ENCODE measurements at regions not wholly inside any gene's neighbourhood (a gene's known extent, or its start where the extent isn't known, plus 50 kb on each side); places are given as distances from the start of the nearest gene placed in this dataset.

- Histone ChIP-seq H3K27ac (ENCODE audit: extremely low read depth, low read depth, low read length) (no peak overlapping the region), H3K9me3 (replicated peaks; ENCODE audit: control insufficient read depth, insufficient read depth, low read depth, low read length) (no peaks in the 10 kb centered on the region), H3K79me2 (ENCODE audit: control insufficient read depth, insufficient read depth, low read length) (no peaks in the 10 kb centered on the region), H3K4me1 (replicated peaks in 1 of 2; ENCODE audit: control insufficient read depth in 2 of 2, insufficient read depth in 2 of 2, low read length in 2 of 2) (no peaks in the 10 kb centered on the region; a peak in 2 of 5 replicates), H2AFZ (ENCODE audit: low read depth, low read length) (no peak overlapping the region), H3K4me3 (no peak overlapping the region), H3K4me2 (ENCODE audit: insufficient read depth, low read length) (no peak overlapping the region), H3K36me3 (ENCODE audit: control insufficient read depth, insufficient read depth, low read length) (no peaks in the 10 kb centered on the region), H4K20me1 (replicated peaks; ENCODE audit: control insufficient read depth, insufficient read depth, low read length) (no peaks in the 10 kb centered on the region), H3K9me1 (ENCODE audit: control insufficient read depth, insufficient read depth, low read length) (no peaks in the 10 kb centered on the region), H3K9ac (ENCODE audit: insufficient read depth in 1 of 2, low read depth in 2 of 2, low read length in 2 of 2) (no peak overlapping the region), H3K27me3 (ENCODE audit: control insufficient read depth in 2 of 2, insufficient read depth in 2 of 2, low read length in 2 of 2) (peaks cover 11 to 33% of the 10 kb centered on the region in 2 experiments; a peak in 4 of 5 replicates)
- ChIA-PET CTCF (ENCODE audit: low intra/inter-chr PET ratio) (no interaction called here), POLR2A (no interaction called here)
- ATAC-seq = peak; percentile 66
- in situ Hi-C loops (cut with MboI) = loop anchor here (25.0 kb wide), 1 partner anchor 190 kb away; no protein-coding TSS in a partner anchor
- intact Hi-C loops (cut with micrococcal nuclease) = no loop called here
- no peak for FAIRE-seq
- WGBS (ENCODE audit: insufficient coverage, low coverage, missing lambda C conversion rate) = 14% methylated on average over 2 of the region's 3 CpGs
- no TSS peak for BruUV-seq (replicated peaks)
- peak in 1 of 4 experiments; percentile 11 for DNase-seq (ENCODE audit: extremely low read depth in 1 of 4, low spot score in 3 of 4)
- TF ChIP-seq ARID3A (IDR thresholded peaks at IDR 0.05; ENCODE audit: borderline replicate concordance, low read depth, low read length) = no peak
- TF ChIP-seq RBBP5 (IDR thresholded peaks at IDR 0.05; ENCODE audit: borderline replicate concordance, insufficient read depth, low read length, poor library complexity, severe bottlenecking) = no peak
- TF ChIP-seq ZNF324 (CRISPR knock-in tag; IDR thresholded peaks at IDR 0.05) = no peak
- no peak for TF ChIP-seq SMARCA5 (IDR thresholded peaks at IDR 0.05)
- no peak for TF ChIP-seq RBFOX2 (IDR thresholded peaks at IDR 0.05; ENCODE audit: low read depth, low read length)
- TF ChIP-seq CBFA2T2 (conservative IDR thresholded peaks at IDR 0.05) = no peak
- no peak for TF ChIP-seq ATF6 (CRISPR knock-in tag; IDR thresholded peaks at IDR 0.05)
- TF ChIP-seq NUFIP1 (IDR thresholded peaks at IDR 0.05; ENCODE audit: partially characterized antibody) = no peak
- no peak for TF ChIP-seq SMAD4 (CRISPR knock-in tag; conservative IDR thresholded peaks at IDR 0.05)
- TF ChIP-seq, protein P1, sequence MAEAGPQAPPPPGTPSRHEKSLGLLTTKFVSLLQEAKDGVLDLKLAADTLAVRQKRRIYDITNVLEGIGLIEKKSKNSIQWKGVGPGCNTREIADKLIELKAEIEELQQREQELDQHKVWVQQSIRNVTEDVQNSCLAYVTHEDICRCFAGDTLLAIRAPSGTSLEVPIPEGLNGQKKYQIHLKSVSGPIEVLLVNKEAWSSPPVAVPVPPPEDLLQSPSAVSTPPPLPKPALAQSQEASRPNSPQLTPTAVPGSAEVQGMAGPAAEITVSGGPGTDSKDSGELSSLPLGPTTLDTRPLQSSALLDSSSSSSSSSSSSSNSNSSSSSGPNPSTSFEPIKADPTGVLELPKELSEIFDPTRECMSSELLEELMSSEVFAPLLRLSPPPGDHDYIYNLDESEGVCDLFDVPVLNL (CRISPR knock-in tag; IDR thresholded peaks at IDR 0.05; ENCODE audit: low read depth) = no peak
- no peak for TF ChIP-seq ARHGAP35 (IDR thresholded peaks at IDR 0.05; ENCODE audit: partially characterized antibody)
- no peak for TF ChIP-seq RBM39 (optimal IDR thresholded peaks at IDR 0.05; ENCODE audit: low read depth, low read length)
- no peak for TF ChIP-seq LARP7 (IDR thresholded peaks at IDR 0.05)
Observed at GRCh38 chr18:46297621-46298020, 193.4 kb downstream of the HAUS1 start.
